GM12864 (cell line): ENCODE measurements at regions not wholly inside any gene's neighbourhood (a gene's known extent, or its start where the extent isn't known, plus 50 kb on each side); places are given as distances from the start of the nearest gene placed in this dataset.

Experiments
- DNase-seq: peaks from one replicate; pipeline ENCODE4 v3.0.0-alpha.2; 2011; ENCODE audit warnings: low read depth
- H3K4me3 ChIP-seq: 2 replicates; pipeline ENCODE4 v1.5.1; 2011; ENCODE audit warnings: mild to moderate bottlenecking, low read depth, low read length, control low read depth
- CTCF ChIP-seq: IDR thresholded peaks from 2 replicates; pipeline ENCODE4 v1.5.1; 2011; ENCODE audit warnings: low read depth, mild to moderate bottlenecking, moderate library complexity, low read length, control low read depth, inconsistent platforms; ENCODE audit errors: missing control alignments

- H3K4me3 ChIP-seq = no peak overlapping the region
- TF ChIP-seq CTCF = no peak
- DNase-seq = no peak
Measured at GRCh38 chr20:11252447-11252846, 578.6 kb upstream of the JAG1 start.

DNA sequence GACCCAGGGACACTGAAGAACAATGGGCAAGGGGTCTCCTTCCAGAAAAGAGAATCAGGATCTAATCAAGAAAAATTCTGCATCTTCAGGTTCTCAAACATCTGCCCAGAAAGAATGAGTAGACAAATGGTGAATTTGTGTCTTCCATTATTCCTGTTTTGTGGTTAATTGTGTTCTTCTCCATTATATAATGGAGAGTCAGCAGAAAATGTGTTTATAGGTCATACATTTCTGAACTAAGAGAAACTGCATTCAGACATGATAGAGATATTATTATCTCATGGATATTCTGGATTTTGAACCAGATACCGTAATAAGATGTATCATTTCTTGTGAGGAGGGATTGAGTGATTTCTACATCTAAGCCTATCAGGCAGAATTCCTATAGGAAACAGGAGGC lies 581.7 kb upstream of the JAG1 start:
- no peak for TF ChIP-seq CTCF
- H3K4me3 ChIP-seq = no peak overlapping the region
- DNase-seq = no peak

- H3K4me3 ChIP-seq = no peak overlapping the region
- TF ChIP-seq CTCF = no peak
- DNase-seq = no peak
Measured at GRCh38 chr20:11255860-11256259, 582.1 kb upstream of the JAG1 start.

DNA sequence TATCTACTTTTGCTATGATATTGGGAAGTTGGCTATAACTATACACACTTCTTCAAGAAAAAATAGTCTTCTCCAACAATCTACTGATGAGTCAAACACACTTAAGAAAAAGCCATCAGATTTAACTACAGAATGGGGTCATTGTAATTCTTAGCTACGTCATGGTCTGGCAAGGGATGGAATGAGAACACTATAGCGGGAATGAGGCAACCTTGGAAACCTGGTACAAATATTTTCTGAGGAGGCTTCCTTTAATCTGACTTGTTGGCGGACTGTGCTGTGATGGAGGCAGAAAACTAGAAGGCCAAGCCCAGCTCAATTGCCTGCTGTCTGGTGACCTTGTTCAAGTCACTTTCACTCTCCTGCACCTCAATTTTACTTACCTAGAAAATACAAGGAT lies 586.8 kb upstream of the JAG1 start:
- DNase-seq = no peak
- TF ChIP-seq CTCF = no peak
- H3K4me3 ChIP-seq = no peak overlapping the region

DNA sequence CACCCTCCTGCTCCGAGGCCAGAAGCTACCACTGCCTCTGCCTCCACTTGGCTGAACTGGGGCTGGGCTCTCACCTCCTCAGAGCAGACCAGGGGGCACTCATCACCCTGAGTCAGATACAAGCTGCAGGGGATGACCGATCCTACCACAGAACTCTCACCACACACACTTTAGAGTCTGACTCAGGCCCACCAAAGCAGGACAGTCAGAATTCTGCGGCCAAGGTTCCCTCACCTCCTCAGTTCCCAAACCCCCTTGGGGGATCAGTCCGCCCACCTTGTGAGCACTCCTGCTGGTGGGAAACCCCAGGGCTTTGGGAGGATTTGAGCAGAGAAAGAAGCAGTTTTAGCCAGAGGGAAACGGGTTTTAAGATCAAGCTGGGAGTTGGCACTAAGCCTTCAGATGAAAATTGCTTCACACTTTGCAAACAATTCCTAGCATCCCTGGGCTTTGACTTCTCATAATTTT lies 587.8 kb upstream of the JAG1 start:
- TF ChIP-seq CTCF = no peak
- H3K4me3 ChIP-seq = no peak overlapping the region
- no peak for DNase-seq

DNA sequence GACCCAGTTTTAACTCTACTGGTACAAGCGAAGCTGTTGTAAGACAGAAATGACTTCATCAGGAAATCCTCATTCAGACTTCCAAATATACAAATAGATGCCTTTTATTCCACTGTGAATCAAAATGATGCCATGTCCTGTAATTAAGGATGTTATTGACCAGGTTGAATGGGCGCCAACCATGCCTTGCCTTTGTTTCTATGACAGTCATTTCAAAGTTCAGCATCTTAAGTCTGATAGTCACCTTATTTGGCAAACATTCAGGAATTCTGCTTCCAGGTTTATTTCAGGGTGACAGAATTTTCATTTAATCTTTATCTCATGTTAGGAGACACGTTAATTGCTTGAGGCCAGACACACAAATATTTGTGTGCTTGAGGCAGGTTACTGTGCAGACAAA lies 592.8 kb upstream of the JAG1 start:
- DNase-seq = no peak
- no peak overlapping the region for H3K4me3 ChIP-seq
- TF ChIP-seq CTCF = no peak

DNA sequence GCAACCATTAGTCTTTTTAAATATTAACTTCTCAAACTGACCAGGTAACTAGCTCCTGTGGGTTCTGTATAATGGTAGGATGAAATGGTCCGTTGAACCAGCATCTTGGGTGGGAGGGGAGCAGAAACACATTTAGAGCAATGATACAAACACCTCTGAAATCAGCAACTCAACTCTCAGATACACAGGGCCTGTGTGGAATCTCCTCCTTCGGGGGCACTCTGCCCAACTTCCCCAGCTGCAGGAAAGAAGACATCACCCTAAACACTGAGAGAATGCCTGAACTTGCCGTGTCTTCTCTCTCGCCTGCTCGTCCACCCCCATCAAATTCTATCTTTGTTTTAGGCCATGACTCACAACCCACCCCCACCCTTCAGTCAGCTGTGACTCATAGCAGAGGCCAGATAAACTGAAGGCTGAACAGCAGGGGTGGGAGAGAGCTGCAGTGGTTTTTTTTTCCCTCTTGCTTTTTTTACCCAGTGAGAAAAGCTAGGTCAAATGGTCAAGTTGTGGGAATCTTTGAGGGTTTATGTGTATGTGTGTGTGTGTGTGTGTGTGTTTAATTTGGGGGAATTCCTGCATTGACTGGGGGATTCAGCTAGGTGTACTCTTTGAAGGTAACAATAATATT lies 593.4 kb upstream of the JAG1 start:
- no peak for TF ChIP-seq CTCF
- peak; percentile 24 for DNase-seq
- H3K4me3 ChIP-seq = no peak overlapping the region
